ENCODE measurements at regions not wholly inside any gene's neighbourhood (a gene's known extent, or its start where the extent isn't known, plus 50 kb on each side); places are given as distances from the start of the nearest gene placed in this dataset.

DNA sequence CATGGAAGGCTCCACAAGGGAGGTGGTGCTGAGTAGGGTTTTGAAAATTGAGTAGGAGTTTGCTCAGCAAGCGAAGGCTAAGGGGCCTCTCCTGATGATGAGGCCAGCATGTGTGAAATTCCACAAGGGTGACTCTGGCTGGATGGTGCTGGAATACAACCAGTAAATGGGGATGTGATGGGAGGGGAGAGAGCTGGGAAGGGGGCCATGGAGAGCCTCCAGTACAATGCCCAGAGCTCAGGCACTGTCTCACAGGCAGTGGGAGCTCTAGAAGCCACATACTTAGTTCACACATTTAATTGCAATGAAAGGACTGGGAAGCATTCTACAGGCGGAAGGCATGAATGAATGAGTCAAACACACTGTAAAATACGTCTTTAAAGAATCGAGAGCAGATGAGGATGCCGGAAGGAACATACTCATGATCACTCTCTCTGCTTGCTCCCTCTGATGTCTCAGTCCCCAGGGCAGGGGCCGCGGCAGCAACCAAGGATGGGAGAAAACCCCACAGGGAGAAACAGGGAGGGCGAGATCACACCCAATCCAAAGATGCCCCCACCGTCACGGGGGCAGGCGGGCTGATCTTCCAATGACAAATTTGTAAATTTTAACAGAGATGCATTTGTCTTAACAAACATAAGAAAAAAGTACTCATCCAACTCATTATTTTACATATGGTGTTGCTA, 261.0 kb downstream of the NSG2 start:
- ATAC-seq: no peak
- Histone ChIP-seq H3K4me2 (ENCODE audit: control insufficient read depth, insufficient read depth) (no peak overlapping the region), H2AFZ (ENCODE audit: control insufficient read depth, low read depth, low read length) (no peak overlapping the region), H3K27me3 (replicated peaks in 1 of 2; ENCODE audit: control insufficient read depth in 2 of 2, insufficient read depth in 2 of 2, low read length in 1 of 2) (no peaks in the 10 kb centered on the region), H4K20me1 (ENCODE audit: control insufficient read depth, insufficient read depth) (no peaks in the 10 kb centered on the region), H3K27ac (ENCODE audit: control insufficient read depth, insufficient read depth) (no peak overlapping the region), H3K4me1 (ENCODE audit: control insufficient read depth, insufficient read depth, low read length) (peaks cover under 1% of the 10 kb centered on the region; the same call in 1 of the 2 replicates), H3K36me3 (ENCODE audit: control insufficient read depth in 2 of 2, insufficient read depth in 2 of 2, low read length in 1 of 2) (no peaks in the 10 kb centered on the region), H3K79me2 (ENCODE audit: control insufficient read depth, insufficient read depth, low read length) (no peaks in the 10 kb centered on the region), H3K9ac (ENCODE audit: control insufficient read depth, insufficient read depth, low read length) (no peak overlapping the region), H3K9me3 (replicated peaks; ENCODE audit: control insufficient read depth, insufficient read depth, low read length) (no peaks in the 10 kb centered on the region), H3K4me3 (no peak overlapping the region)
- in situ Hi-C loops (cut with MboI) (no loop called here), intact Hi-C loops (cut with micrococcal nuclease; ENCODE audit: unreplicated experiment) (no loop called here)
- POLR2A ChIA-PET: no interaction called here
- BruUV-seq (replicated peaks): no TSS peak
- no peak for TF ChIP-seq CUX1 (IDR thresholded peaks at IDR 0.05; ENCODE audit: insufficient replicate concordance, low read depth, low read length)
- TF ChIP-seq DPF2 (IDR thresholded peaks at IDR 0.05): no peak
- TF ChIP-seq GATAD2B (conservative IDR thresholded peaks at IDR 0.05; ENCODE audit: low read depth): no peak
- no peak for TF ChIP-seq RBBP5 (conservative IDR thresholded peaks at IDR 0.05)
- TF ChIP-seq NFXL1 (IDR thresholded peaks at IDR 0.05; ENCODE audit: borderline replicate concordance): no peak
- TF ChIP-seq EGR1 (IDR thresholded peaks at IDR 0.05; ENCODE audit: borderline replicate concordance in 1 of 2, low read depth in 2 of 2, low read length in 2 of 2): no peak
- TF ChIP-seq SMC3 (IDR thresholded peaks at IDR 0.05; ENCODE audit: borderline replicate concordance, low read length): no peak
- no peak for TF ChIP-seq ZNF384 (IDR thresholded peaks at IDR 0.05; ENCODE audit: borderline replicate concordance, low read depth, low read length)
- no peak for TF ChIP-seq MEF2B (IDR thresholded peaks at IDR 0.05; ENCODE audit: partially characterized antibody, poor library complexity, severe bottlenecking)
- no peak for TF ChIP-seq NKRF (conservative IDR thresholded peaks at IDR 0.05)
- no peak for TF ChIP-seq RAD51 (IDR thresholded peaks at IDR 0.05)
- WGBS (ENCODE audit: insufficient coverage, insufficient replicate concordance, low lambda C conversion rate, missing lambda C conversion rate): 15% methylated on average over 11 of the region's 11 CpGs
- SMC1A ChIA-PET (ENCODE audit: uncharacterized antibody, unreplicated experiment): interaction anchor here (1.5 kb wide), 1 partner anchor 19 kb away, joined by 3 read pairs; no protein-coding TSS in a partner anchor
- FAIRE-seq: no peak
- CTCF ChIA-PET: no interaction called here
- no peak for DNase-seq (ENCODE audit: low read depth, low spot score)
- RAD21 ChIA-PET (ENCODE audit: unreplicated experiment): no interaction called here

Measured in GM12878 (cell line).